Osteocyte (in vitro differentiated cells): ENCODE measurements at regions not wholly inside any gene's neighbourhood (a gene's known extent, or its start where the extent isn't known, plus 50 kb on each side); places are given as distances from the start of the nearest gene placed in this dataset.
"Not testable (repeated sequence)": the region's sequence is repeated elsewhere in the genome, so short reads cannot be mapped to it uniquely, and the experiment has no call there.

Experiments used
- DNase-seq: peaks from one replicate; pipeline ENCODE4 v3.0.0; 2021; ENCODE audit warnings: mixed read lengths; ENCODE audit not compliant: unreplicated experiment; ENCODE audit errors: extremely low spot score
- H3K27ac Mint-ChIP-seq: one replicate; pipeline ENCODE4 v1.8.0; 2021; ENCODE audit warnings: mild to moderate bottlenecking, mixed read lengths; ENCODE audit not compliant: unreplicated experiment
- H3K27me3 Mint-ChIP-seq: one replicate; pipeline ENCODE4 v1.8.0; 2021; ENCODE audit warnings: mixed read lengths; ENCODE audit not compliant: unreplicated experiment
- H3K36me3 Mint-ChIP-seq: one replicate; pipeline ENCODE4 v1.8.0; 2021; ENCODE audit warnings: mixed read lengths; ENCODE audit not compliant: unreplicated experiment
- H3K4me1 Mint-ChIP-seq: one replicate; pipeline ENCODE4 v1.8.0; 2021; ENCODE audit warnings: mixed read lengths; ENCODE audit not compliant: unreplicated experiment
- H3K4me3 Mint-ChIP-seq: one replicate; pipeline ENCODE4 v1.8.0; 2021; ENCODE audit warnings: mild to moderate bottlenecking, moderate library complexity, mixed read lengths; ENCODE audit not compliant: unreplicated experiment
- H3K9me3 Mint-ChIP-seq: one replicate; pipeline ENCODE4 v1.8.0; 2021; ENCODE audit warnings: mixed read lengths; ENCODE audit not compliant: unreplicated experiment
- CTCF ChIP-seq: fragments of 200-600 bp; sonication (generic); IDR thresholded peaks from 2 replicates; pipeline ENCODE4 v1.5.0; 2021; ENCODE audit warnings: antibody characterized with exemption, mild to moderate bottlenecking, moderate library complexity

- Mint-ChIP-seq H3K4me3 (no peak overlapping the region), H3K27ac (no peak overlapping the region), H3K4me1 (peaks cover 10% of the 10 kb centered on the region)
Measured at GRCh38 chr10:124193309-124193696, 99.9 kb upstream of the CHST15 start.

GRCh38 chr10:124192664-124193308 lies 99.4 kb upstream of the CHST15 start:
- H3K27ac Mint-ChIP-seq, DNase-seq, H3K4me3 Mint-ChIP-seq, H3K36me3 Mint-ChIP-seq: not testable (repeated sequence)
- Mint-ChIP-seq H3K9me3 (peaks cover 19% of the 10 kb centered on the region), H3K4me1 (peaks cover 10% of the 10 kb centered on the region), H3K27me3 (peaks cover 49% of the 10 kb centered on the region)
- peak; percentile 16 for TF ChIP-seq CTCF

More at GRCh38 chr10:124193309-124193696, 99.9 kb upstream of the CHST15 start:
- DNase-seq, result no peak
- no peak for TF ChIP-seq CTCF
- Mint-ChIP-seq H3K36me3 (no peaks in the 10 kb centered on the region), H3K27me3 (peaks cover 45% of the 10 kb centered on the region), H3K9me3 (peaks cover 19% of the 10 kb centered on the region)

GRCh38 chr10:124190476-124190875 lies 97.1 kb upstream of the CHST15 start:
- not testable (repeated sequence) for H3K4me3 Mint-ChIP-seq, H3K27ac Mint-ChIP-seq, DNase-seq, H3K36me3 Mint-ChIP-seq, H3K4me1 Mint-ChIP-seq
- Mint-ChIP-seq H3K9me3 (peaks cover 19% of the 10 kb centered on the region), H3K27me3 (peaks cover 49% of the 10 kb centered on the region)

GRCh38 chr10:124186956-124187355 lies 93.6 kb upstream of the CHST15 start:
- Mint-ChIP-seq H3K27ac (no peak overlapping the region), H3K9me3 (peaks cover 18% of the 10 kb centered on the region), H3K27me3 (peaks cover 41% of the 10 kb centered on the region), H3K4me3 (no peak overlapping the region), H3K4me1 (peaks cover 5% of the 10 kb centered on the region), H3K36me3 (no peaks in the 10 kb centered on the region)
- peak; percentile 69 for DNase-seq
- TF ChIP-seq CTCF, result no peak

GRCh38 chr10:124185084-124185483 lies 91.7 kb upstream of the CHST15 start:
- Mint-ChIP-seq H3K4me3 (no peak overlapping the region), H3K27me3 (peaks cover 22% of the 10 kb centered on the region), H3K4me1 (peaks cover 14% of the 10 kb centered on the region), H3K9me3 (peaks cover 8% of the 10 kb centered on the region), H3K36me3 (no peaks in the 10 kb centered on the region), H3K27ac (no peak overlapping the region)
- DNase-seq, result peak; percentile 65
- TF ChIP-seq CTCF, result no peak
